H54 (cell line): ENCODE measurements at regions not wholly inside any gene's neighbourhood (a gene's known extent, or its start where the extent isn't known, plus 50 kb on each side); places are given as distances from the start of the nearest gene placed in this dataset.
A peak's percentile ranks its signal among the peaks of the same experiment; 100 is the strongest.
"Not testable (repeated sequence)": the region's sequence is repeated elsewhere in the genome, so short reads cannot be mapped to it uniquely, and the experiment has no call there.

ENCODE experiments used
- DNase-seq: peaks from one replicate; pipeline ENCODE4 v3.0.0; 2011; ENCODE audit warnings: low spot score, mixed read lengths; ENCODE audit not compliant: insufficient read length
- FAIRE-seq: peaks from 3 replicates; lab custom pipeline; 2011; peaks lifted over from hg19 to GRCh38; lab: Jason Lieb, UNC
- POLR2A ChIP-seq: IDR thresholded peaks from 2 replicates; pipeline ENCODE4 v1.6.1; 2011; ENCODE audit warnings: low read depth, mild to moderate bottlenecking, low read length

DNA sequence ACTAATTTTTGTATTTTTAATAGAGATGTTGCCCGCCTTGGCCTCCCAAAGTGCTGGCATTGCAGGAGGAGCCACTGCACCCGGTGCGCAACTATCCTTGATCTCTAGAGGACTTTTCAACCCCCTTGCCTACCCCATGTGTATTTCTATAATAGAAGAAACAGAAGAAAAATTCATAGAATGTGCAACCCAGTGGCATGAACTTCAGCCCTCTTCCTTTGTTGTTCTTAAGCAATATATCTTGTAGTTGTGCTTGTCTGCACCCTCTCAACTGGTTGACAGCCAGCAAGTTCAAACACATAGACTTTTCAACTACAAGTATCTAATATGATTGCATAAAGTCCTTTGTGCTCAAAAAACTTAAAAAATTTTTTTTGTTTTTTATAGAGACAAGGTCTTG lies 72.3 kb upstream of the NCOA3 start:
- DNase-seq: no peak
- TF ChIP-seq POLR2A: no peak
- FAIRE-seq: no peak

DNA sequence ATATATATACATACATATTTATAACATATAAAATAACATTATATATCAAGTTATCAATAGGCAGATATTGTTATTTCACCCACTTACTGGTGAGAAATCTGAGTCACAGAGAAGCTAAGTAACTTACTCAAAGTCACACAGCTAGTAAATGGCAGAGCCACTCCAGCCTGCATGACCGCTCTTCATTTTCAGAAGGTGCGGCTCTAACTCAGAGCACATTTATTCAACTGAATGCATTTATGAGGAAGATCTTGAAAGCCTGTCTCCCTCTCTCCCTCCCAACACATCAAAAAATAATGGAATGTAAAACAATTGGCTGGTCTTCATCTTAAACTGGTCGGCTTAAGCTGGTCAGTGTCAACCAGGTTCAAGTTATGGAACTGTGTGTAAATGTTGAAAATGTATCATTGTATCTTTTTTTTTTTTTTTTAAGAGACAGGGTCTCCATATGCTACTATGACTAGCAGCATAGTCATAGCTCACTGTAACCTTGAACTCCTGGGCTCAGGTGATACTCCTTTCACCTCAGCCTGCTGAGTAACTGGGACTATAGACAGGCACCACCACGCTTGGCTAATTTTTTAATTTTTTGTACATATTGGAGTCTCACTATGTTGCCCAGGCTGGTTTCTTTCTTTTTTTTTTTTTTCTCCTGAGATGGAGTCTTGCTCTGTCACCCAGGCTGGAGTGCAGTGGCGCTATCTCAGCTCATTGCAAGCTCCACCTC lies 70.7 kb upstream of the NCOA3 start:
- no peak for DNase-seq
- FAIRE-seq: no peak
- TF ChIP-seq POLR2A: no peak

DNA sequence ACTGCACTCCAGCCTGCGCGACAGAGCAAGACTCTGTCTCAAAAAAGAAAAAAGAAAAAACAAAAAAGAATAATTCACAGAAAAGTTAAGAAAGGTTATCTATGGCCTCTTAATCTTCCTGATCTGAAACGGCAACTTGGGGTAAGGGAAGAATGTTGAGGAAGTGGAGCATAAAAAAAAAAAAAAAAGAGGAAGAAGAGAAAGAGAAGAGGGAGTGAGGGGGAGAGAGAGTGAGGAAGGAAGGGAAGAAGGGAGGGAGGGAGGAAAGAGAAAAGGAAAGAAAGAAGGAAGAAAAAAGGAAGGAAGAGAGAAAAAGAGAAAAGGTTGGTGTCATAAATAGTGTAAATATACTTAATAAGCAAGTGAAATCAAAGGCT lies 68.9 kb upstream of the NCOA3 start:
- DNase-seq (no peak), FAIRE-seq (no peak)
- no peak for TF ChIP-seq POLR2A

DNA sequence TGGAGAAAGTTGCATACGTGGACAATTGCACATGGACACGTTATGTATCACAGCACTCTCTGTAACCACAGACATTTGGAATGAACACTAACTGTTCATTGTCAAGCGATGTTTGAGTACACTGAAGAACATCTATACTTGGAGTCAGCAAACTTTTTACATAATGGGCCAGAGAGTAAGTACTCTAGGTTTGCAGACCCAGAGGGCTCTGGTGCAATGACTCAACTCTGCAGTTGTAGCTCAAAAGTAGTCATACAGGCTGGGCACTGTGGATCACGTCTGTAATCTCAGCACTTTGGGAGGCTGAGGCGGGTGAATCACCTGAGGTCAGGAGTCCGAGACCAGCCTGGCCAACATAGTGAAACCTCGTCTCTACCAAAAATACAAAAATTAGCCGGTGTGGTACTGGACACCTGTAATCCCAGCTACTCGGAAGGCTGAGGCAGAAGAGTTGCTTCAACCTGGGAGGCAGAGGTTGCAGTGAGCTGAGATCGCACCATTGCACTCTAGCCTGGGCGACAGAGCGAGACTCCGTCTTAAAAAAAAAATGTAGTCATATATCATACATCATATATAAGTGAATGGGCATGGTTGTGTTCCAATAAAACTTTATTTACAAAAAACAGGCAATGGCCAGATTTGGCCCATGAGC lies 67.4 kb upstream of the NCOA3 start:
- peak; percentile 43 for DNase-seq
- FAIRE-seq: peak; percentile 69

DNA sequence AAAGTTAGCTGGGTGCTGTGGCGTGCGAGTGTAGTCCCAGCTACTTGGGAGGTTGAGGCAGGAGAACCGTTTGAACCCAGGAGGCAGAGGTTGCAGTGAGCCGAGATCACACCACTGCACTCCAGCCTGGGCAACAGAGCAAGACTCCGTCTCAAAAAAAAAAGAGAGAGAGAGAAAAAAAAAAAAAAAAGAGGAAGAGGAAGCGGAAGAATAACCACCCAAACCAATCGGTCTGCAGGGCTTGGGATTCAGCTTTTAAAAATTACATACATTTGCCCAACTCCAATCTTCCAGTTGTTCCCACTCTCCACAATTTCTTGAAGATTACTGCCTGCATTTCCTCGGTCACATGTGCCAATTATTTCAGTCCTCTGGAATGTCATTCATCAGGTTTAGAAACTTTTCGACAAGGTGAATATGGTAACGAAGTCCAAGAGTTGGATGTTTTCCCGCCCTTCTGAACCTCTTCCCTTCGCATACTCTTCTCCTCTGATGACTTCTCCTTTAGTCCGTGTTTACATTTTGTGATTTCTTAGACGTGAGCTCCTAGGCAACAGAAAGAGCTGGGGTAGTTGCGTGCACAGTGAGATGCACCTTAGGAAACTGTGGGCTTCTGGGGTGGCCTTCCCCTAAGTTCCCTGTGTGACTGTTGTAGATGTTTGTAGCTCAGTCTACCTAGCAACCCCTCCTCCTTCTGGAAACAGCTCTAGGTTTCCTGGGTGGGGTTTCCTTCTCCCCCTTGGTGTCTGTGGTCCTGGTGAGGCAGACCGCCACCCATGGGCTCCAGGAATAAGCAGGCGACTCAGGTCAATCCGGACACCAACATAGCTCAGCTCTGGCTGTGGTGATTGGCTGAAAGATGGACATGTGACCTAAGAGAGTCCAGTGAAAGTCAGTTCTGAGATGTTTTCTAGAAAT lies 63.0 kb upstream of the NCOA3 start:
- FAIRE-seq (no peak), DNase-seq (no peak)
- no peak for TF ChIP-seq POLR2A

DNA sequence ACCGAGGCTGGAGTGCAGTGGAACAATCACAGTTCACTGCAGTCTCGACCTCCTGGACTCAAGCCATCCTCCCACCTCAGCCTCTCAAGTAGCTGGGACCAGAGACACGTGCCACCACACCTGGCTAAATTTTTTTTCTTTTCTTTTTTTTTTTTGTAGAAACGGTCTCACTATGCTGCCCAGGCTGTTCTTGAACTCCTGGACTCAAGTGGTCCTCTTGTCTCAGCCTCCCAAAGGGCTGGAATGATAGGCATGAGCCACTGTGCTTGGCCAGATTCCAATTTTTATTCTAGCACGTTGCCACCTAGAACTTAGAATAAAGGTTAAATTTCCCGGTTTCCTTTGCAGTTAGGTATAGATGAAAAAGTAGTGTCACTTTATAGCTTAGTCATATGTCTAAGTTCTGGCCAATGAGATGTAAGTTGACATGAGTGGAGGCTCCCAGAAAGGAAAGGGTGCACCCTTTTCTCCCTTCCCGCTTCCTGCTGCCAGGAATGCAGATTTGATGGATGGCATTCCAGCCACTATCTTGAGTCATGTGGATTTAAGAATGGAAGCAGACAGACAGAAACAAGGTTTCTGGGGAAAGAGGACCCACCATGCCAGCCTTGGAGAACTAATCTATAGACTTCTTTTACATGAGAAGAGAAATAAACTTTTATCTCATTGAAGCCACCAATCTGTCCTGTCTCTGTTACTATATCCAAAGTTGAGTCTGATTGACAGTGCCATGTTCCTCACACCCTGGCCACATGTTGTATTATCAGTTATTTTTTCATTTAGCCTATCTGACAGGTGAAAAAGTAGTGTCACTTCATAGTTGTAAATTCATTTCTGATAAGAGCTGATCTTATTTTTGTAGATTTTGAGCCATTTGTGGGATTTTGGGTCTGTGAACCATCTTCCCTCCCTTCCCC lies 60.6 kb upstream of the NCOA3 start:
- peak; percentile 60 for DNase-seq
- peak; percentile 38 for FAIRE-seq
- no peak for TF ChIP-seq POLR2A

DNA sequence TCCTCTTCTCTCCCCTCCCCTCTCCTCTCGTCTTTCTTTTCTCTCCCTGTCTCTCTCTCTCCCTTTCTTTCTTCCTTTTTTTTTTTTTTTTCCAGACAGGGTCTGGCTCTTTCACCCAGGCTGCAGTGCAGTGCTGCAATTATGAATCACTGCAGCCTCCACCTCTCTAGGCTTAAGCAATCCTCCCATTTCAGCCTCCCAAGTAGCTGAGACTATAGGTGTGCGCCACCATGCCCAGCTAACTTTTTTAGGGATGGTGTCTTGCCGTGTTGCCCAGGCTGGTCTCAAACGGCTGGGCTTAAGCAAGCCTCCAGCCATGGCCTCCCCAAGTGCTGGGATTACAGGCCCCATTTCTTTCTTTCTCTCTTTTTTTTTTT lies 59.9 kb upstream of the NCOA3 start:
- TF ChIP-seq POLR2A: no peak
- FAIRE-seq (no peak), DNase-seq (no peak)

DNA sequence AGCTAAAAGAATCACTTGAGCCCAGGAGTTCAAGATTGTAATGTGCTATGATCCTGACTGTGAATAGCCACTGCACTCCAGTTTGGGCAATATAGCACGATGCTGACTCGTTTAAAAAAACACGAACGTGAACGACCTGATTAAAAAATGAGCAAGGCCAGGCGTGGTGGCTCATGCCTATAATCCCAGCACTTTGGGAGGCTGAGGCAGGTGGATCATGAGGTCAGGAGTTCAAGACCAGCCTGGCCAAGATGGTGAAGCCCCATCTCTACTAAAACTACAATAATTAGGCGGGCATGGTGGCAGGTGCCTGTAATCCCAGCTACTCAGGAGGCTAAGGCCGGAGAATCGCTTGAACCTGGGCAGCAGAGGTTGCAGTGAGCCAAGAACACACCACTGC lies 58.6 kb upstream of the NCOA3 start:
- DNase-seq, FAIRE-seq: not testable (repeated sequence)

DNA sequence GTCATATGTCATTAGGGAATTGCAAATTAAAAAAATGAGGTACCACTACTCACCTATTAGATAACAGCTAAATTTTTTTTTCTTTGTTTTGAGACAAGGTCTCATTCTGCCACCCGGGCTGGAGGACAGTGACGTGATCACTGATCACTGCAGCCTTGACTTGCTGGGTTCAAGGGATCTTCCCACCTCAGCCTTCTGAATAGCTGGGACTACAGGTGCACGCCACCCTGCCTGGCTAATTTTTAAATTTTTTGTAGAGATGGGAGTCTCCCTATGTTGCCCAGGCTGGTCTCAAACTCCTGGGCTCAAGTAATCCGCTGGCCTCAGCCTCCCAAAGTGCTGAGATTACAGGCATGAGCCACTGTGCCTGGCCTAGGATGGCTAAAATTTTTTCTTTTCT lies 57.1 kb upstream of the NCOA3 start:
- no peak for TF ChIP-seq POLR2A
- no peak for FAIRE-seq
- no peak for DNase-seq

DNA sequence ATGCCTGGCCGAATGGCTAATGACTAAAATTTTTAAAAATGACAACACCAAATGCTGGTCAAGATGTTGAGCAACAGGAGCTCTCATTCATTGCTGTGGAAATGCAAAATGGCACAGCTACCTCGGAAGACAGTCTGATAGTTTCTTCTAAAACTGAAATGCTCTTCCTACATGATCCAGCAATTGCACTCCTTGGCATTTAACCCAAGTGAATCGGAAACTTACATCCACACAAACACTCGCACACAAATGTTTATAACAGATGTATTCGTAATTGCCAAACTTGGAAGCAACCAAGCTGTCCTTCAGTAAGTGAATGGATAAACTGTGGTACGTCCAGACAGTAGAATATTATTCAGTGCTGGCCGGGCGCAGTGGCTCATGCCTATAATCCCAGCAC lies 56.4 kb upstream of the NCOA3 start:
- no peak for FAIRE-seq
- TF ChIP-seq POLR2A: no peak
- no peak for DNase-seq

DNA sequence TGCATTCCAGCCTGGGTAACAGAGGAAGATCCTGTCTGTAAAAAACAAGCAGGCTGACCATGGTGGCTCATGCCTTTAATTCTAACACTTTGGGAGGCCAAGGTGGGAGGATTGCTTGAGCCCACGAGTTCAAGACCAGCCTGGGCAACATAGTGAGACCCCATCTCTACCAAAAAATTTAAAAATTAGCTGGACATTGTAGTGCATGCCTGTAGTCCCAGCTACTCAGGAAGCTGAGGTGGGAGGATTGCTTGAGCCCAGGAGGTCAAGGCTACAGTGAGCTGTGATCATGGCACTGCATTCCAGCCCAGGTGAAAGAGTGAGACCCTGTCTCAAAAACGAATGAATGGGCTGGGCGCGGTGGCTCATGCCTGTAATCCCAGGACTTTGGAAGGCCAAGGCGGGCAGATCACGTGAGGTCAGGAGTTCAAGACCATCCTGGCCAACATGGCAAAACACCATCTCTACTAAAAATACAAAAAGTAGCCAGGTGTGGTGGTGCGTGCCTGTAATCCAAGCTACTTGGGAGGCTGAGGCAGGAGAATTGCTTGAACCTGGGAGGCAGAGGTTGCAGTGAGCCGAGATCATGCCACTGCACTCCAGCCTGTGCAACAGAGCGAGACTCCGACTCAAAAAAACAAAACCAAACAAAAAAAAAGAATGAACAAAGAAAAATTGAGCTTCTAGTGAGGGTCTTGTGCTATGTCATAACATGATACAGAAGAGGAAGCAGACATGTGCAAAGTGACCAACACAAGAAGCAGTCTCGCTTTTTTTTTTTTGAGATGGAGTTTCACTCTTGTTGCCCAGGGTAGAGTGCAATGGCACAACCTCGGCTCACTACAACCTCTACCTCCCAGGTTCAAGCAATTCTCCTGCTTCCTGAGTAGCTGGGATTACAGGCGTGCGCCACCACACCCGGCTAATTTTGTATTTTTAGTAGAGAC lies 54.1 kb upstream of the NCOA3 start:
- not testable (repeated sequence) for FAIRE-seq

DNA sequence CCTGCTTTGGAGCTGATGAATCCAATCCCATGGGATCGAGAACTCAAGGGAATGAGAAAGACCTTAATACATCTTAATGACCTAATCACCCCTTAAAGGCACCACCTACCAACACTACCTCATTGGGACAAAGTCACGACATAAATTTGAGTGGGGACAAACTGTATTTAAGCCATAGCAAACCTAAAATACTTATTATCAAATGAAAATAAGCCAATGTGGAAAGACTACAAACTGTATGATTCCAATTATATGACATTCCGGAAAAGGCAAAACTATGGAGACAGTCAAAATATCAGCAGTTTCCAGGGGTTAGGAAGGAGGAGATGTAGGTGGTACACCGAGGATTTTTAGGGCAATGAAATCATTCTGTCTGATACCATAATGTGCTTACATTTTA lies 53.3 kb upstream of the NCOA3 start:
- FAIRE-seq (no peak), DNase-seq (no peak)
- TF ChIP-seq POLR2A: no peak

More for the DNA sequence above, 54.1 kb upstream of the NCOA3 start:
- DNase-seq: not testable (repeated sequence)

DNA sequence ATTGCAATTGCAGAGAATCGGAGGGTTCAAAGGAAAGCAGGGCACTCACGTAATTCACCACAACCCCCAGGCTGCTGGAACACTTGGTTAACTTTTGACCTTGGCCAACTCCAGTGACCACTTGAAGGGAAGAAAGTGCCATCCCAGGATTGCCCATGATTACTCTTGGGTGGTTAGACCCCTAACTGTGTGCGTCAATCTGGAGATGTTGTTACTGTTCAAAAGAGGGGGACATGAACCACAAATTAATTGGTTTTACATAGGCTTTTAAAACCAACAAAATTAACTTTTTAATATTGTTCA lies 50.1 kb upstream of the NCOA3 start:
- DNase-seq (no peak), FAIRE-seq (no peak)
- no peak for TF ChIP-seq POLR2A
